GM12878 (cell line): ENCODE measurements at regions not wholly inside any gene's neighbourhood (a gene's known extent, or its start where the extent isn't known, plus 50 kb on each side); places are given as distances from the start of the nearest gene placed in this dataset.

ENCODE experiments used
- ATAC-seq: fragments of 200-7000 bp; cut with Tn5 transposase; 3 replicates; pipeline ENCODE4 v1.9.1; 2020; ENCODE audit warnings: mild to moderate bottlenecking, moderate library complexity
- BruUV-seq: library from RNA; stranded (reverse); fragments of 400-500 nt; replicated peaks from 2 replicates; lab custom pipeline; 2021; lab: Mats Ljungman, UMichigan
- CTCF ChIA-PET: fragments of 300-600 bp; sonication (Branson Sonifier 250); formaldehyde crosslinking; extraction: SDS; loops from one replicate; lab custom pipeline; 2021; ENCODE audit warnings: inconsistent platforms; lab: Yijun Ruan, JAX
- POLR2A ChIA-PET: fragments of 350-600 bp; formaldehyde crosslinking; extraction: SDS; loops from one replicate; lab custom pipeline; 2021; ENCODE audit warnings: inconsistent platforms; lab: Charles Lee
- RAD21 ChIA-PET: fragments of 300-600 bp; sonication (Branson Sonifier 250); formaldehyde crosslinking; loops from one replicate; lab custom pipeline; 2023; ENCODE audit warnings: antibody characterized with exemption; ENCODE audit not compliant: unreplicated experiment; lab: Charles Lee
- SMC1A ChIA-PET: fragments of 300-600 bp; sonication (Branson Sonifier 250); formaldehyde crosslinking; loops from one replicate; lab custom pipeline; 2023; ENCODE audit not compliant: unreplicated experiment, uncharacterized antibody; lab: Charles Lee
- DNase-seq: peaks from one replicate; pipeline ENCODE4 v3.0.0-alpha.2; 2011; ENCODE audit warnings: low read depth, low spot score
- FAIRE-seq: peaks from 3 replicates; lab custom pipeline; 2011; peaks lifted over from hg19 to GRCh38; lab: Jason Lieb, UNC
- H2AFZ ChIP-seq: 2 replicates; pipeline ENCODE4 v1.6.0; 2011; ENCODE audit warnings: low read depth, low read length, control low read depth; ENCODE audit not compliant: control insufficient read depth
- H3K27ac ChIP-seq: 2 replicates; pipeline ENCODE4 v1.5.1; 2011; ENCODE audit warnings: control low read depth; ENCODE audit not compliant: control insufficient read depth, insufficient read depth
- H3K27me3 ChIP-seq, 2 experiments: replicated peaks in 1 of 2; 2 replicates each; pipeline versions ENCODE4 v1.6.0 to v1.6.1; 2011; ENCODE audit warnings: low read length in 1 of 2; ENCODE audit not compliant: control insufficient read depth in 2 of 2, insufficient read depth in 2 of 2
- H3K36me3 ChIP-seq, 2 experiments: 2 replicates each; pipeline ENCODE4 v1.5.1; 2011; ENCODE audit warnings: low read length in 1 of 2; ENCODE audit not compliant: control insufficient read depth in 2 of 2, insufficient read depth in 2 of 2
- H3K4me1 ChIP-seq: 2 replicates; pipeline ENCODE4 v1.6.1; 2011; ENCODE audit warnings: mild to moderate bottlenecking, low read length, moderate library complexity, mixed read lengths; ENCODE audit not compliant: control insufficient read depth, insufficient read depth
- H3K4me2 ChIP-seq: 2 replicates; pipeline ENCODE4 v1.6.0; 2011; ENCODE audit warnings: control low read depth; ENCODE audit not compliant: control insufficient read depth, insufficient read depth
- H3K4me3 ChIP-seq: fragments of 200-600 bp; sonication (generic); 2 replicates; pipeline ENCODE4 v1.5.1; 2016
- H3K79me2 ChIP-seq: 2 replicates; pipeline ENCODE4 v1.6.0; 2011; ENCODE audit warnings: low read length; ENCODE audit not compliant: control insufficient read depth, insufficient read depth
- H3K9ac ChIP-seq: 2 replicates; pipeline ENCODE4 v1.8.0; 2011; ENCODE audit warnings: low read length, control low read depth, mixed read lengths; ENCODE audit not compliant: control insufficient read depth, insufficient read depth
- H3K9me3 ChIP-seq: replicated peaks from 3 replicates; pipeline ENCODE4 v1.5.1; 2011; ENCODE audit warnings: mild to moderate bottlenecking, low read length; ENCODE audit not compliant: control insufficient read depth, insufficient read depth
- H4K20me1 ChIP-seq: 2 replicates; pipeline ENCODE4 v1.6.0; 2011; ENCODE audit not compliant: control insufficient read depth, insufficient read depth
- E2F4 ChIP-seq: IDR thresholded peaks from 2 replicates; pipeline ENCODE4 v1.6.1; 2012; ENCODE audit warnings: low read depth, low read length, improper control_type of control experiment
- ELK1 ChIP-seq: IDR thresholded peaks from 2 replicates; pipeline ENCODE4 v1.6.1; 2012; ENCODE audit warnings: low read depth, low read length, improper control_type of control experiment
- HDAC6 ChIP-seq: fragments of 200-600 bp; sonication (generic); IDR thresholded peaks from one replicate; pipeline ENCODE4 v1.8.0; 2017; ENCODE audit warnings: antibody characterized with exemption; ENCODE audit not compliant: unreplicated experiment
- IRF5 ChIP-seq: fragments of 450-650 bp; IDR thresholded peaks from 2 replicates; pipeline ENCODE4 v1.6.1; 2017; ENCODE audit warnings: borderline replicate concordance
- NFXL1 ChIP-seq: fragments of 450-650 bp; IDR thresholded peaks from 2 replicates; pipeline ENCODE4 v1.6.1; 2017; ENCODE audit warnings: antibody characterized with exemption, mild to moderate bottlenecking, borderline replicate concordance
- in situ Hi-C: fragments of 300-500 bp; cut with MboI; formaldehyde crosslinking; loops from 9 replicates; pipeline ENCODE4 v1.14.3; 2018; ENCODE audit warnings: mixed read lengths
- intact Hi-C: fragments of 100-400 bp; cut with micrococcal nuclease; formaldehyde crosslinking; loops from one replicate; pipeline ENCODE4 v1.14.2; 2022; ENCODE audit not compliant: unreplicated experiment

GRCh38 chr12:58033831-58034230 is 92.5 kb downstream of the ATP23 start:
- ChIA-PET CTCF (interaction anchor here (0.6 kb wide), 1 partner anchor 1048 kb away, joined by 3 read pairs; no protein-coding TSS in a partner anchor), RAD21 (no interaction called here)
- intact Hi-C loops: no loop called here
- in situ Hi-C loops: no loop called here
- Histone ChIP-seq H3K4me2 (no peak overlapping the region), H3K27me3 (no peaks in the 10 kb centered on the region), H2AFZ (no peak overlapping the region)
- BruUV-seq: no TSS peak
- TF ChIP-seq NFXL1 (no peak), HDAC6 (no peak), IRF5 (no peak), E2F4 (no peak), ELK1 (no peak)
- TF ChIP-seq, all 136 proteins: peak for 0
- SMC1A ChIA-PET: no interaction called here
- Histone ChIP-seq H3K36me3 (no peaks in the 10 kb centered on the region), H3K9ac (no peak overlapping the region), H3K79me2 (no peaks in the 10 kb centered on the region), H3K4me1 (no peaks in the 10 kb centered on the region), H3K9me3 (no peaks in the 10 kb centered on the region), H4K20me1 (no peaks in the 10 kb centered on the region), H3K4me3 (no peak overlapping the region), H3K27ac (no peak overlapping the region)
- POLR2A ChIA-PET: no interaction called here
- ATAC-seq: no peak
- no peak for FAIRE-seq
- no peak for DNase-seq
